IPS-18c (cell line): ENCODE measurements at regions not wholly inside any gene's neighbourhood (a gene's known extent, or its start where the extent isn't known, plus 50 kb on each side); places are given as distances from the start of the nearest gene placed in this dataset.

Source experiments
- H3K4me3 ChIP-seq: 2 replicates; pipeline ENCODE4 v1.7.0; 2013; ENCODE audit warnings: low read depth, mild to moderate bottlenecking, low read length, moderate library complexity; ENCODE audit not compliant: insufficient read depth
- H3K9me3 ChIP-seq: one replicate; pipeline ENCODE4 v1.6.1; 2013; ENCODE audit warnings: mild to moderate bottlenecking, low read length, moderate library complexity; ENCODE audit not compliant: control insufficient read depth, insufficient read depth

DNA sequence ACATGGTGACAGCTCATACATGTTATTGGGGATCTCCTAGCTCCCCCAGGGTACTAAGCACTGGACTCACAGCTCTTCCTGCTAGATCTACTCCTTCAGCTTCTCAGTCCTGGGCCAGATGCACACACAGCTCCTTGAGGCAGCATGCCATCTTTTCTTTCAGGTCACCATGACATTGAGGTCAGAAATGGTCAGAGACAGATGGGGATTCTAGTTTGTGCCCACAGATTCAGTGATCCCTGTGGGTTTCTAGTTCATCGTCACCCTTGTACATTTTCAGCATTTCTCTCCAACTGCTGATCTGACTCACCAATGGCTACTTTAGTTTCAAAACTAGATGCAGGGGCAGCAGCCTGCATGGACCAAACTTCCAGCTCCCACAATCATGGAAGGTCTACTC lies 560.7 kb upstream of the PSMD7 start:
- H3K4me3 ChIP-seq = no peak overlapping the region
- peaks cover 2% of the 10 kb centered on the region for H3K9me3 ChIP-seq

DNA sequence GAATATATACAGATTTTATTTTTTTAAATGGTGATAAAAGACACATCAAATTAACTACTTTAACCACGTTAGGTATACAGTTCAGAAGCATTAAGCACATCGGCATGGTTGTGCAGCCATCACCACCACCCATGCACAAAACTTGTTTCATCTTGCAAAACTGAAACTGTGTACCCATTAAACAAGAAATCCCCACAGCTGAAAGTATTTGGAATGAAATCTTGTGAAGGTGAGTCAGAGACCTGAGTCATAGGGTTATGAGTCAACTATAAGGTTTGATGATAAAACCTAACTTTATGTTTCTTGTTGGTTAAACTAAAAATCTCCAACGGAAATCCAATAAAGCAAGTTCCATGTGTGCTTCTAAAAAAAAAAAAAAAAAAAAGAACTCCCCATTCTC lies 561.6 kb upstream of the PSMD7 start:
- H3K9me3 ChIP-seq = peaks cover 2% of the 10 kb centered on the region
- H3K4me3 ChIP-seq = no peak overlapping the region

- no peak overlapping the region for H3K4me3 ChIP-seq
- peaks cover 2% of the 10 kb centered on the region for H3K9me3 ChIP-seq
Observed at GRCh38 chr16:73732681-73733080, 563.9 kb upstream of the PSMD7 start.

- Histone ChIP-seq H3K9me3 (peaks cover 2% of the 10 kb centered on the region), H3K4me3 (no peak overlapping the region)
Observed at GRCh38 chr16:73732143-73732542, 564.5 kb upstream of the PSMD7 start.

GRCh38 chr16:73730481-73731090 lies 566.0 kb upstream of the PSMD7 start:
- peaks cover 2% of the 10 kb centered on the region for H3K9me3 ChIP-seq
- H3K4me3 ChIP-seq = no peak overlapping the region

GRCh38 chr16:73725156-73725555 lies 571.5 kb upstream of the PSMD7 start:
- Histone ChIP-seq H3K9me3 (no peaks in the 10 kb centered on the region), H3K4me3 (no peak overlapping the region)

- Histone ChIP-seq H3K4me3 (no peak overlapping the region), H3K9me3 (no peaks in the 10 kb centered on the region)
Observed at GRCh38 chr16:73724503-73724902, 572.1 kb upstream of the PSMD7 start.

GRCh38 chr16:73717266-73717974 lies 579.2 kb upstream of the PSMD7 start:
- Histone ChIP-seq H3K9me3 (no peaks in the 10 kb centered on the region), H3K4me3 (no peak overlapping the region)

GRCh38 chr16:73714976-73715375 lies 581.6 kb upstream of the PSMD7 start:
- Histone ChIP-seq H3K4me3 (no peak overlapping the region), H3K9me3 (no peaks in the 10 kb centered on the region)

DNA sequence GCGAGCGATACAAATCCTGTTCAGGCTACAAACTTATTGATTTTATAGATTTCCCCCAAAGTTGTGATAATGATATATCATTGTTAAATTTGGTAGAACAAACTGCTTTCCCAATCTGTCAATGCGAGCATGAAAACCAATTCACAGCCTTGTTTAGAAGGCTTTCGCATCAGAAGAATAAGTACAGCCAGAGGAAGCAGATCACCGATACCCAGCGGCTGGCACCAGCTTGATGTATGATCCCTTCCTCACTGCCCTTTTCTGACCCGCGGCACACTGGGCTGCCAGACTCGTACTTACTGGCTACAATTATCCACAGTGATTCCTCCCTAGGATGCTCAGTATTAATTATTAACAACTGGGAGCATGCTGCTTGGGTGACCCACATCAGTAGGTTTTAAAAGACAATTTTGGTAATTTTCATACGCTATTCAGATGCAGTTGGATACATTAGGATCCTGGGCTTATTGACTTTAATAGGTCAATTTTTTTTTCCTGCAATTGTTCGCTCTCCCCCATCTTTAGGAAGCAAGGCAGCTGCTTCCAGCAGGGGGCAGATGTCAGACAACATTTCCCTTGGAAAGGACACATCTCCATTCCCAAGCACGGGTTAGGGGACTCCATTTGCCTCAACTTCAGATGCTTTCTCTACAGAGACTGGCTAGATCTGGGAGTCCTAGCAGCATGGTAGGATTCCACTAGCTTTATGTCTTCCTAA lies 582.7 kb upstream of the PSMD7 start:
- H3K4me3 ChIP-seq = no peak overlapping the region
- no peaks in the 10 kb centered on the region for H3K9me3 ChIP-seq

DNA sequence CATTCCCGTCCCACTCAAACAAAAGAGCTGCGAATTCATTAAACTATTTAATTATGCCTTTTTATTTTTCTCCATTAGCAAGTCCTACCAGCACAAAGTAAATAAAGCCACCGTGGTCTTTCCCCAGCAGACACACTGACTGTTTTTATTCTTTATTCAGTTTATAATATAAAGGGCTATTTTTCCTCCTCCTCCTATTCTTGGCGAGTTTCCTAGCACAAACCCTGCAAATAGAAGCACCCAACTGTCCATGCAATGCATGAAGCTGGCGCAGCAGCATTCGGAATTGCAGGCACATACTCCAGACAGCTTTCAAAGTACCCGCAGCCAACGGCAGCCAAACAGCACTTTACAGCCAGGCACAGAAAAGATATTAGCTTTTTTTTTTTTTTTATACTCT lies 583.4 kb upstream of the PSMD7 start:
- no peaks in the 10 kb centered on the region for H3K9me3 ChIP-seq
- no peak overlapping the region for H3K4me3 ChIP-seq

DNA sequence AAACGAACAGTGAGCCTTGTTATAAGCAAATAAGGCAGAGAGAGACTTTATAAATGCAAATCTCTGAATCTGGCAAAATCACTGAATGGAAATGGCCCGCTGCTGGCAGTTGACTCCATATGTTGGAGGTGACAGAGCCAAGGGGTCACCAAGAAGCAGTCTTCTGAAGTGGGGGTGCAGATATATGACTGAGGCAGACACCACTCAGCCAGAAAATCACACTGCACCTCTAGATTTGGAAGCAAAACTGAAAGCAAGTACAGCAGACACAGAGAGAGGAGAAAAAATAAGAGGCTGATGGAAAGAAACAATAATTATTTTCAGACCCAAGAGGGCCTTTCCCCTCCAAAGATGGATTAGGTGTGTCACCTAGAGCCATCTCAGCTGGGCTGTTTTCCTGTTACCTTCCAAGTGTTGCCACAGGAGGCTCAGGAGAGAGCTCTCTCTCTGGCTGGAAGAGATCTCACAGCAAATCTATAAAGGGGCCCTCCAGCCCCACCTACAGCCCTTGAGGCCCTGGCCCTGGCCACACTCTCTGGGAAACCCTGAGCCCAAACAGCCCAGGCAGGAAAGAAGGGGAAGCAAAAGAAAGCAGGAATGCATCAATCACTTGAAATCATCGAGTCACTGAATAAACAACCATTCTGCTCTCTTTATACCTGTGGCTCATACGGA lies 585.1 kb upstream of the PSMD7 start:
- H3K9me3 ChIP-seq = no peaks in the 10 kb centered on the region
- H3K4me3 ChIP-seq = no peak overlapping the region

GRCh38 chr16:73710526-73710925 lies 586.1 kb upstream of the PSMD7 start:
- Histone ChIP-seq H3K9me3 (no peaks in the 10 kb centered on the region), H3K4me3 (no peak overlapping the region)

GRCh38 chr16:73707863-73708262 lies 588.8 kb upstream of the PSMD7 start:
- Histone ChIP-seq H3K9me3 (no peaks in the 10 kb centered on the region), H3K4me3 (no peak overlapping the region)

GRCh38 chr16:73703891-73704290 lies 592.7 kb upstream of the PSMD7 start:
- H3K4me3 ChIP-seq = no peak overlapping the region
- H3K9me3 ChIP-seq = no peaks in the 10 kb centered on the region

DNA sequence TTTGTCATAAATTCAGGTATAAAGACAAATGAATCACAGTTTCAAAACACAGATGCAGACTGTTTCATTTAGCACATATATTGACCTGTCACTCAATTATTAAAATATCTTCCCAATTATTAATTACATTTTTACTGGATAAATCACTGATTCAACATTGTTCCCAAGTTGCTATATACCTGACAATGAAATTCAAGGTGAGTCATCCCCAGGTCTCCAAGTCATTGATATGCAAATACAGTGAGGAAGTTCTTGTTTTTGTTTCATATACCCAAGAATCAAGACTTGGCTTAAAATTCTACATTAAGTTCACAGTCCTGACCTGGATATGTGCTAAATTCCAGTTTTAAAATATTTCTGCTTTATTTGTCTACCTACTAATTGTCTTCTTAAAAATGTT lies 599.3 kb upstream of the PSMD7 start:
- no peak overlapping the region for H3K4me3 ChIP-seq
- no peaks in the 10 kb centered on the region for H3K9me3 ChIP-seq

DNA sequence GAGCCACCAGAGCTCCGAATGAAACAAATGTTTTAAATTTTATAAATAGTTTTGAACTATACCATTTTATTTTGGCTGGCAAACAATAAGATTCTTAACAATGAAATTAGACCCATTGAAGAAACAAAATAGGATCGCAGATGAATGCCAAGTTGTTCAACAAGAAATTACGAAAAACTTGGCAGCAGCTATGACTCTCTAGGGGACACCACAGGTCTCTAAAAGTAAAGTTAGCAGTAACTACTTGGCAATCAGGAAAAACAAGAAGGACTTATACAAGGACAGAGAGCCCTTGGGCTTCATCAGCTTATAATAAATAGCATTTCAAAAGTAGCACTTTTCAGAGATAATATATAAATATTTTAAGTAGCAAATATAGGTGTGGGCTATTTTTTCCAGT lies 603.8 kb upstream of the PSMD7 start:
- H3K4me3 ChIP-seq = no peak overlapping the region
- H3K9me3 ChIP-seq = no peaks in the 10 kb centered on the region

DNA sequence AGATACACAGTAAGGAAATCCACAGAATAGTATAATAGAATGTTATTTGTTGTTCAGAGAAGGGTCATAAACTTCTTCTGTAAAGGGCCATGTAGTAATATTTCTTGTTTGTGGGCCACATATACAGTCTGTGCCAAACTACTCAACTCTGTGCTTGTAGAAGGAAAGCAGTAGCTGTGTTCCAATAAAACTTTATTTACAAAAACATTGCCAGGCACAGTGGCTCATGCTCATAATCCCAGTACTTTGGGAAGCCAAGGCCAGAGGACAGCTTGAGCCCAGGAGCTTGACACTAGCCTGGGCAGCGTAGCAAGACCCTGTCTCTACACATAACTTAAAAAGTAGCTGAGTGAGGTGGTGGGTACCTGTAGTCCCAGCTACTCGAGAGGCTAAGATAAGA lies 612.8 kb upstream of the PSMD7 start:
- H3K9me3 ChIP-seq = no peaks in the 10 kb centered on the region

More for the DNA sequence above, 612.8 kb upstream of the PSMD7 start:
- no peak overlapping the region for H3K4me3 ChIP-seq
